ENCODE measurements at regions not wholly inside any gene's neighbourhood (a gene's known extent, or its start where the extent isn't known, plus 50 kb on each side); places are given as distances from the start of the nearest gene placed in this dataset.

- 82 to 87% methylated on average over 3 of the region's 3 CpGs for WGBS, 2 donors
- Histone ChIP-seq H3K9me3 (peaks cover 0 to 13% (median 0%) of the 10 kb centered on the region in 11 donors), H3K36me3 (no peaks in the 10 kb centered on the region), H3K4me3 (no peak overlapping the region), H3K27ac (no peak overlapping the region), H3K4me1 (no peaks in the 10 kb centered on the region), H3K27me3 (no peaks in the 10 kb centered on the region)
- ATAC-seq (no peak), DNase-seq (no peak)
- intact Hi-C loops (cut with DNase I): no loop called here
- TF ChIP-seq, protein P1, sequence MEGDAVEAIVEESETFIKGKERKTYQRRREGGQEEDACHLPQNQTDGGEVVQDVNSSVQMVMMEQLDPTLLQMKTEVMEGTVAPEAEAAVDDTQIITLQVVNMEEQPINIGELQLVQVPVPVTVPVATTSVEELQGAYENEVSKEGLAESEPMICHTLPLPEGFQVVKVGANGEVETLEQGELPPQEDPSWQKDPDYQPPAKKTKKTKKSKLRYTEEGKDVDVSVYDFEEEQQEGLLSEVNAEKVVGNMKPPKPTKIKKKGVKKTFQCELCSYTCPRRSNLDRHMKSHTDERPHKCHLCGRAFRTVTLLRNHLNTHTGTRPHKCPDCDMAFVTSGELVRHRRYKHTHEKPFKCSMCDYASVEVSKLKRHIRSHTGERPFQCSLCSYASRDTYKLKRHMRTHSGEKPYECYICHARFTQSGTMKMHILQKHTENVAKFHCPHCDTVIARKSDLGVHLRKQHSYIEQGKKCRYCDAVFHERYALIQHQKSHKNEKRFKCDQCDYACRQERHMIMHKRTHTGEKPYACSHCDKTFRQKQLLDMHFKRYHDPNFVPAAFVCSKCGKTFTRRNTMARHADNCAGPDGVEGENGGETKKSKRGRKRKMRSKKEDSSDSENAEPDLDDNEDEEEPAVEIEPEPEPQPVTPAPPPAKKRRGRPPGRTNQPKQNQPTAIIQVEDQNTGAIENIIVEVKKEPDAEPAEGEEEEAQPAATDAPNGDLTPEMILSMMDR (IDR thresholded peaks at IDR 0.05): no peak
Measured at GRCh38 chr13:68009546-68009945, 779.4 kb upstream of the PCDH9 start.

GRCh38 chr13:68007576-68007975 lies 777.4 kb upstream of the PCDH9 start:
- TF ChIP-seq, protein P1 (IDR thresholded peaks at IDR 0.05): no peak
- no peaks in the 10 kb centered on the region for H3K36me3 ChIP-seq
- peaks cover 0 to 19% (median 0%) of the 10 kb centered on the region in 11 donors for H3K9me3 ChIP-seq
- no peaks in the 10 kb centered on the region for H3K4me1 ChIP-seq
- no peak overlapping the region for H3K4me3 ChIP-seq
- intact Hi-C loops (cut with DNase I): no loop called here
- DNase-seq (no peak), ATAC-seq (no peak)
- 78 to 85% methylated on average over 1 of the region's 1 CpG for WGBS, 2 donors
- no peak overlapping the region for H3K27ac ChIP-seq
- H3K27me3 ChIP-seq: no peaks in the 10 kb centered on the region

DNA sequence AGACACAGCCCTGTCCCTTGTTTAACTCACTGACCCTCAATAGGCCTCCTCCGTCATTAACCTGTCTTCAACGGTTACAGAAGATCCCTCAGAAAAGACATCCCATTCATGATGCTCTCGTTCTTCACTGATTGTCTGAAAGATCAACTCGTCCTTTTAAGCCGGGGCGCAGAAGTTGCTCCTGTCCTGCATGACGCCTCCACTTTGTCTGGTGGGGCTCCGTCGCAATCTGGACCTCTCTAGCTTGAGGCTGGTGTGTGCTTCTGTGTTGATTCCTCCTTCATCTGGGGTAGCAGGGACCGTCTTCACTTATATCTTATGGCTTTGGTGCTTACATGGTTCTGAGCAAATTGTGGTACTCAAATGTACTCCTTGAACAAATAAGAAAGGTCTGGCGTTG lies 766.0 kb upstream of the PCDH9 start:
- DNase-seq: no peak
- TF ChIP-seq, protein P1 (IDR thresholded peaks at IDR 0.05): no peak
- ATAC-seq: no peak
- intact Hi-C loops (cut with DNase I): no loop called here
- H3K27me3 ChIP-seq: no peaks in the 10 kb centered on the region
- H3K9me3 ChIP-seq: peaks cover 0 to 19% (median 0%) of the 10 kb centered on the region in 11 donors
- no peak overlapping the region for H3K4me3 ChIP-seq
- H3K4me1 ChIP-seq: no peaks in the 10 kb centered on the region
- H3K36me3 ChIP-seq: no peaks in the 10 kb centered on the region
- H3K27ac ChIP-seq: no peak overlapping the region
- WGBS, 2 donors: 90% methylated on average over 11 of the region's 11 CpGs

DNA sequence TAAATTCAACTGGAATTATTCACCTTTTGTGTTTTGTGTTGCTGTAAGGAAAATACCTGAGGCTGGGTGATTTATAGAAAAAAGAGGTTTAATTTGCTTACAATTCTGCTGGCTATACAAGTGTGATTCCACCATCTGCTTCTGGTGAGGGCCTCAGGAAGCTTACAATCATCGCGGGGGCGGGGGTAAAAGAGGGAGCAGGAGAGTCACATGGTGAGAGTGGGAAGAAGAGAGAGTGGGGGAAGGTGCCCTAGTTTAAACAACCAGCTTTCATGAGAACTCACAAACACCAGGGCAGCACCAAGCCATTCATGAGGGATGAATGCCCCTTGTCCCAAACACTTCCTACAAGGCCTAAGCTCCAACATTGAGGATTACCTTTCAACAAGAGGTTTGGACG lies 760.7 kb upstream of the PCDH9 start:
- Histone ChIP-seq H3K9me3 (peaks cover 0 to 23% (median 0%) of the 10 kb centered on the region in 11 donors), H3K27me3 (no peaks in the 10 kb centered on the region), H3K36me3 (no peaks in the 10 kb centered on the region), H3K4me3 (no peak overlapping the region), H3K4me1 (no peaks in the 10 kb centered on the region), H3K27ac (no peak overlapping the region)
- DNase-seq (no peak), ATAC-seq (no peak)
- 81 to 96% methylated on average over 4 of the region's 4 CpGs for WGBS, 2 donors
- TF ChIP-seq, protein P1 (IDR thresholded peaks at IDR 0.05): no peak
- intact Hi-C loops (cut with DNase I): no loop called here

All from heart right ventricle (tissue), 16 donors.